Mammary epithelial cell (primary cell): ENCODE measurements at regions not wholly inside any gene's neighbourhood (a gene's known extent, or its start where the extent isn't known, plus 50 kb on each side); places are given as distances from the start of the nearest gene placed in this dataset.

ENCODE experiments used
- EZH2 ChIP-seq: IDR thresholded peaks from 2 replicates; pipeline ENCODE4 v1.6.1; 2012; ENCODE audit warnings: low read length, inconsistent platforms, borderline replicate concordance
- TF ChIP-seq, protein P1 (sequence below), 2 donors: IDR thresholded peaks in 1 of 2; conservative IDR thresholded peaks in 1 of 2; 2 replicates each; pipeline ENCODE4 v1.5.1; 2011 to 2012; ENCODE audit warnings: inconsistent platforms in 2 of 2, low read length in 2 of 2, mild to moderate bottlenecking in 2 of 2, control low read depth in 1 of 2, low read depth in 1 of 2; ENCODE audit not compliant: insufficient read depth in 1 of 2; ENCODE audit errors: extremely low read depth in 1 of 2

- TF ChIP-seq, protein P1, sequence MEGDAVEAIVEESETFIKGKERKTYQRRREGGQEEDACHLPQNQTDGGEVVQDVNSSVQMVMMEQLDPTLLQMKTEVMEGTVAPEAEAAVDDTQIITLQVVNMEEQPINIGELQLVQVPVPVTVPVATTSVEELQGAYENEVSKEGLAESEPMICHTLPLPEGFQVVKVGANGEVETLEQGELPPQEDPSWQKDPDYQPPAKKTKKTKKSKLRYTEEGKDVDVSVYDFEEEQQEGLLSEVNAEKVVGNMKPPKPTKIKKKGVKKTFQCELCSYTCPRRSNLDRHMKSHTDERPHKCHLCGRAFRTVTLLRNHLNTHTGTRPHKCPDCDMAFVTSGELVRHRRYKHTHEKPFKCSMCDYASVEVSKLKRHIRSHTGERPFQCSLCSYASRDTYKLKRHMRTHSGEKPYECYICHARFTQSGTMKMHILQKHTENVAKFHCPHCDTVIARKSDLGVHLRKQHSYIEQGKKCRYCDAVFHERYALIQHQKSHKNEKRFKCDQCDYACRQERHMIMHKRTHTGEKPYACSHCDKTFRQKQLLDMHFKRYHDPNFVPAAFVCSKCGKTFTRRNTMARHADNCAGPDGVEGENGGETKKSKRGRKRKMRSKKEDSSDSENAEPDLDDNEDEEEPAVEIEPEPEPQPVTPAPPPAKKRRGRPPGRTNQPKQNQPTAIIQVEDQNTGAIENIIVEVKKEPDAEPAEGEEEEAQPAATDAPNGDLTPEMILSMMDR (conservative IDR thresholded peaks at IDR 0.05 in 1 of 2, IDR thresholded peaks at IDR 0.05 in 1 of 2; ENCODE audit: extremely low read depth in 1 of 2, insufficient read depth in 1 of 2, low read depth in 1 of 2, low read length in 2 of 2): no peak
- no peak for TF ChIP-seq EZH2
Observed at GRCh38 chr3:72003936-72004335, 219.0 kb upstream of the PROK2 start.
